ENCODE measurements at regions not wholly inside any gene's neighbourhood (a gene's known extent, or its start where the extent isn't known, plus 50 kb on each side); places are given as distances from the start of the nearest gene placed in this dataset.

DNA sequence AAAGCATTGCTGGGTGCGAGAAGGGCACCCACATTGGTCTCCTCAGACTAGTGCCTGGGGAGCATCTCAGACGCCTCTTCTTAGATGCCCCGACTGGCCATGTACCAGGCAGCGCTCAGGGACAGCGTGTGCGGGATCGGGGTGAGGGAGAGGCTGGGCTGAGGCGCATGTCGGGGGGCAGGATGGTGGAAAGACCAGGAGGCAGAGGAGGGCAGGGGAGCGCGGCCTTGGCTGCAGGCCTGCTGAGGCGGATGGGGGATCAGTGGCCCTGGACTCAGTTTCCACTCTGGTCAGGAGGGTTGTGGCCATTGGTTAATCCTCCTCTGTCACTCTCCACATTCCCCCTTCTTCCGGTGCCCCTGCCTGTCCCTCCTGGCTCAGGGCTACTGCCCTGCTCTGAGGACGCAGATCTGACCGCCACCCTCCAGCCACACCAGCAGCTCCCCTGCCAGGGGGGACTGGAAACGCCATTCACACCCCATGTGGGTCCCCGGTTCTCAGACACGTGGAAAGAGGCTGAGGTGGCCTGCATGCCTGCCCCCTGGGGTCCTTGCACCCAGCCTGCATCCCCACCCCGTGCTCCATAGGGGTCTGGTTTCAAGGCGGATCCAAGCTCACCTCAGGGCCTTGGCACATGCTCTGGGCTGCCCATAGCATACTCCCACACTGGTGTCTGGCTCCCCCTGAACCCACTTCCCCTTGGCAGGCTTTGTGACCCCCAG is 105.9 kb downstream of the CPZ start:
- no peak for TF ChIP-seq CTCF (conservative IDR thresholded peaks at IDR 0.05; ENCODE audit: low read depth, low read length)
- no peak for TF ChIP-seq EZH2 (IDR thresholded peaks at IDR 0.05; ENCODE audit: borderline replicate concordance, low read depth, low read length, poor library complexity, severe bottlenecking)

All from A673 (cell line).